Fibroblast of lung (primary cell): ENCODE measurements at regions not wholly inside any gene's neighbourhood (a gene's known extent, or its start where the extent isn't known, plus 50 kb on each side); places are given as distances from the start of the nearest gene placed in this dataset.

ENCODE experiments used
- DNase-seq, 2 donors: peaks; one replicate each; pipeline versions ENCODE4 v3.0.0 to v3.0.0-alpha.2; 2010; ENCODE audit warnings: low read depth in 2 of 2
- H2AFZ ChIP-seq: 2 replicates; pipeline ENCODE4 v1.5.1; 2012; ENCODE audit warnings: low read length, control low read depth, inconsistent platforms
- H3K27ac ChIP-seq: 2 replicates; pipeline ENCODE4 v1.5.1; 2011; ENCODE audit warnings: low read length, control low read depth; ENCODE audit not compliant: insufficient read depth
- H3K27me3 ChIP-seq: 2 replicates; pipeline ENCODE4 v1.5.1; 2011; ENCODE audit warnings: mild to moderate bottlenecking, low read length; ENCODE audit not compliant: control insufficient read depth, insufficient read depth
- H3K36me3 ChIP-seq: 2 replicates; pipeline ENCODE4 v1.5.1; 2011; ENCODE audit warnings: low read length; ENCODE audit not compliant: control insufficient read depth, insufficient read depth
- H3K4me1 ChIP-seq: 2 replicates; pipeline ENCODE4 v1.5.1; 2011; ENCODE audit warnings: low read length; ENCODE audit not compliant: control insufficient read depth, insufficient read depth; ENCODE audit errors: extremely low read depth
- H3K4me2 ChIP-seq: 2 replicates; pipeline ENCODE4 v1.5.1; 2011; ENCODE audit warnings: low read length, control low read depth; ENCODE audit not compliant: insufficient read depth; ENCODE audit errors: extremely low read depth
- H3K4me3 ChIP-seq, 4 experiments: fragments of 200-600 bp in 1 of 4; sonication (generic) in 1 of 4; replicated peaks in 1 of 4; 2 replicates each; pipeline ENCODE4 v1.5.1; 2011 to 2016; ENCODE audit warnings: low read length in 4 of 4, low read depth in 3 of 4, mild to moderate bottlenecking in 3 of 4, control low read depth in 2 of 4, inconsistent platforms in 1 of 4, mixed read lengths in 1 of 4; ENCODE audit not compliant: insufficient read depth in 1 of 4; ENCODE audit errors: control extremely low read depth in 1 of 4
- H3K79me2 ChIP-seq: 2 replicates; pipeline ENCODE4 v1.5.1; 2012; ENCODE audit warnings: mild to moderate bottlenecking, low read length, inconsistent platforms; ENCODE audit not compliant: control insufficient read depth, insufficient read depth
- H3K9ac ChIP-seq: 2 replicates; pipeline ENCODE4 v1.5.1; 2011; ENCODE audit warnings: mild to moderate bottlenecking, low read length, control low read depth; ENCODE audit not compliant: insufficient read depth
- H3K9me3 ChIP-seq: 2 replicates; pipeline ENCODE4 v1.5.1; 2012; ENCODE audit warnings: low read depth, low read length; ENCODE audit not compliant: control insufficient read depth, insufficient read depth
- H4K20me1 ChIP-seq: 2 replicates; pipeline ENCODE4 v1.5.1; 2011; ENCODE audit warnings: low read length; ENCODE audit not compliant: control insufficient read depth, insufficient read depth; ENCODE audit errors: extremely low read depth
- CTCF ChIP-seq, 2 donors: IDR thresholded peaks in 1 of 2; conservative IDR thresholded peaks in 1 of 2; 1 replicate in 1 of 2; 2 replicates in 1 of 2; pipeline ENCODE4 v1.5.1; 2011 to 2012; ENCODE audit warnings: low read length in 2 of 2, control low read depth in 1 of 2, inconsistent platforms in 1 of 2, low read depth in 1 of 2, mild to moderate bottlenecking in 1 of 2
- EZH2 ChIP-seq: IDR thresholded peaks from 2 replicates; pipeline ENCODE4 v1.5.1; 2012; ENCODE audit warnings: low read length, control low read depth, mild to moderate bottlenecking; ENCODE audit errors: missing control alignments

GRCh38 chr2:192448881-192449280, 254.1 kb upstream of the TMEFF2 start:
- Histone ChIP-seq H3K9ac (no peak overlapping the region), H3K36me3 (no peaks in the 10 kb centered on the region), H3K9me3 (no peaks in the 10 kb centered on the region), H3K4me2 (no peak overlapping the region), H3K4me3 (no peak overlapping the region), H3K27ac (no peak overlapping the region), H3K27me3 (no peaks in the 10 kb centered on the region), H2AFZ (no peak overlapping the region), H3K79me2 (no peaks in the 10 kb centered on the region), H3K4me1 (no peaks in the 10 kb centered on the region), H4K20me1 (no peaks in the 10 kb centered on the region)
- TF ChIP-seq CTCF (conservative IDR thresholded peaks at IDR 0.05 in 1 of 2, IDR thresholded peaks at IDR 0.05 in 1 of 2; ENCODE audit: low read depth in 1 of 2, low read length in 2 of 2) (no peak), EZH2 (no peak)
- no peak for DNase-seq

- TF ChIP-seq EZH2: no peak
- no peak for TF ChIP-seq CTCF (conservative IDR thresholded peaks at IDR 0.05 in 1 of 2, IDR thresholded peaks at IDR 0.05 in 1 of 2; ENCODE audit: low read depth in 1 of 2, low read length in 2 of 2)
- no peak overlapping the region for H2AFZ ChIP-seq
- H3K4me3 ChIP-seq: no peak overlapping the region
These were observed 249.6 kb upstream of the TMEFF2 start for GRCh38 chr2:192444286-192444838.

GRCh38 chr2:192443831-192444230, 249.1 kb upstream of the TMEFF2 start:
- no peak overlapping the region for H3K27ac ChIP-seq
- no peak overlapping the region for H2AFZ ChIP-seq
- H4K20me1 ChIP-seq: no peaks in the 10 kb centered on the region
- no peaks in the 10 kb centered on the region for H3K4me1 ChIP-seq
- no peak for DNase-seq
- H3K9ac ChIP-seq: no peak overlapping the region
- H3K27me3 ChIP-seq: no peaks in the 10 kb centered on the region
- H3K79me2 ChIP-seq: no peaks in the 10 kb centered on the region
- H3K4me2 ChIP-seq: no peak overlapping the region
- H3K9me3 ChIP-seq: no peaks in the 10 kb centered on the region
- H3K36me3 ChIP-seq: no peaks in the 10 kb centered on the region
- no peak overlapping the region for H3K4me3 ChIP-seq
- no peak for TF ChIP-seq EZH2
- TF ChIP-seq CTCF (conservative IDR thresholded peaks at IDR 0.05 in 1 of 2, IDR thresholded peaks at IDR 0.05 in 1 of 2; ENCODE audit: low read depth in 1 of 2, low read length in 2 of 2): no peak

More at GRCh38 chr2:192444286-192444838, 249.6 kb upstream of the TMEFF2 start:
- Histone ChIP-seq H3K9ac (no peak overlapping the region), H3K9me3 (no peaks in the 10 kb centered on the region), H3K27ac (no peak overlapping the region), H3K27me3 (no peaks in the 10 kb centered on the region), H3K36me3 (no peaks in the 10 kb centered on the region), H4K20me1 (no peaks in the 10 kb centered on the region), H3K4me2 (no peak overlapping the region), H3K79me2 (no peaks in the 10 kb centered on the region), H3K4me1 (no peaks in the 10 kb centered on the region)
- DNase-seq: no peak
